GM19238 (cell line): ENCODE measurements at regions not wholly inside any gene's neighbourhood (a gene's known extent, or its start where the extent isn't known, plus 50 kb on each side); places are given as distances from the start of the nearest gene placed in this dataset.

ENCODE experiments used
- DNase-seq: peaks from one replicate; pipeline ENCODE4 v3.0.0; 2011; ENCODE audit warnings: low spot score; ENCODE audit not compliant: insufficient read length

DNA sequence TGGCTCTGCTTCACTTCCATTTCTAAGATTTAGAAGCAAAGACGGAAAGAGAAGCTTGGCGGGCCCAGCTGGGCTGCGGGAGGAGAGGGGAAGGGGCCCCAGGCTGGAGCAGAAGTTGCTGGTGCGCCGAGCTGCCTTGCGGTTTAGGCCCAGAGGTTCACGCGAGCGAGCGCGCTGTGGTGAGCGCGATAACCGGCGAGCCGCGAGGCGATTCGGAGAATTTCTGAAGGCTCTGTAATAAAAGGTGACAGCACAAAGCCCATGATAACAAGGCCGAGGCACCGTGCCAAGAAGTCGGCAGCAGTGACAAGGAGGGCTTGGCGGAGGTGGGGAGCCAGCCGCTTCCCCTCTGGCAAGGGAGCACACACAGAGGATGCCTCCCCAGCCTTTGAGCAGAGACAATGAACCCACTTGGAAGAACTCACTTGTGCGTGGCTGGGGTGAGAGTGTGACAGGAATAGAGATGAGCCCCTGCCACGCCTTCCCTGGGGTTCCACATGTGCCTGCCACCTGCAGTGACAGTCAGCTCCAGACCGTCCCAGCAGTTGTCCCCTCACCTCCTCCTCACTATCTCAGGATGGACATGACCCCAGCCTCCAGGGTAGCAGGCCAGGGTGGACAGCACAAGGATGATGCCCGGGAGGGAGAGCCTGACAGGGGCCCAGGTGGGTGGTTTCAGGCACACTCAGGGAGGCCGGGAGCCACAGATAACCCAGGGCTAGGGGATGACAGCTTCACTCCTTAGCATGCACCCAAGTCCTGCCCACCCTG is 315.2 kb downstream of the UACA start:
- DNase-seq: no peak

DNA sequence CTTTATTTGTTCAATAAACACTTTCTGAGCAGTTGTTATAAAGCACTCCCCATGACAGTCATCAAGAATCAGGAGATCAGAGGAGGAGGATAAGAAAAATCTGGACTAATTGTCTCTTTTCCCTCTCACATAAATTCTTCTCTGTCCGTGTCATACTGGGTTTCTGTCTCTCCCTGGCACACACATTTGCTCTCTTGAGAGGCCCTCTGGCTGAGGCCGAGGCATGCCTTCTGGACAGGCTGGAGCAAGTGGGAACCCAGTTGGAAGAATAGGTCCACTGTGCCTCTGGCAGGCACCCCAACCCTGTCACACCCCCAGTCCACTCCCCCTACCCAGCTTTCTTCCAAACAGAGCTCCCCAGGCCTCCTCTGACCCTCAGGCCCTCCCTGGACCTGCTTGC is 315.8 kb downstream of the UACA start:
- no peak for DNase-seq

DNA sequence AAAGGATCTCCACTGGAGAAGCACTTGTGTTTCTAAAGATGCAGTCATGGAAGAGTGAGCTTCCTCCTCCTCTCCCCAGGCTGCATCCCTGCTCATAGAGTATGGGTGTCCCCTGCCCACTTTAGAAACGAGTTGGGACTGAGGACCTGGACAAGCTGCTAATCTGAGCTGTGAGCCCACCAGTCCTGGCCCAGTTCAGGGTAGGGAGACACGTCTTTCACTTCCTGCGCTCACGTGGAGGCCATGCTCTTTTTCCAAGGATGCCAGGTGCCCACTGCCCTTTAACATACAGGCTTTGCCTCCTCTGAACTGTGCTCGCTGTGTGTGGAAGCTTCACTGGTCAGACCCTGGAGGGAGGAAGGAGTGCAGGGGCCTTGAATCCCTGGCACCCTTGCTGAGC is 316.3 kb downstream of the UACA start:
- no peak for DNase-seq

DNA sequence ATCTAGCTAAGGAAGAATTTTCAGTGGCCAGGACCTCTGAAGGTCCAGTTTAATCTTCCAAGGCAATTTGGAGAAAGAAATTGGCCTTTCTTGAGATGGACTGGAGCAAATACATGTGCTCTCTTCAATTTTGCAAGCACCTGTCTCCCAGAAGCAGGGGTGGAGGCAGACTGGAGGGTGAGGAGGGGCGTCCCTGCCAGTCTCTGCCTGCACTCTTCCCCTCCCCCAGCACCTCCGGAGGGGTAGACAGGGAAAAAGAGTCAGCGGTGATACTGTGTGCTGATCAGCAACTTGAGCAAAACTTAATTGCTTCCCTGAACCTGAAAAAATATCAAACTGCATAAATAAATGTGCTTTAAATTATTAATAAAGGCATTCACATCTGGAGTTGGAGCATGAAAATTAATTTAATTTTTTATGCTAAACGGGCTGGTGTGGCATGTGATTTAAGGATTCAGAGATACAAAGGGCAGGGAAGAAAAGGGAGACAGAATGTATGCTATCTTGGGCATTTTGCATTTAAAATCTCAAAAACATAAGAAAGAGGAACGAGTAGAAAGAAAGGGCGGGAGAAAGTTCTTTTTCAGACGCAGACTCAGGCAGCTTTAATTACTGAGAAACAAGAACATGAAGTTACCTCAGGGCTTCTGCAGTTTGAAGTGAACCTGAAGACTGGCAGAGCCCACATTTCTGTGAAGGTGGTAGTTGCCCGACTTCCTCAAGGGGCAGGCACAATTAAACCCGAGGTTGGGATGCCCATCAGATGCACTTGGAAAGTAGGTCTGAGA is 319.7 kb downstream of the UACA start:
- DNase-seq: no peak

DNA sequence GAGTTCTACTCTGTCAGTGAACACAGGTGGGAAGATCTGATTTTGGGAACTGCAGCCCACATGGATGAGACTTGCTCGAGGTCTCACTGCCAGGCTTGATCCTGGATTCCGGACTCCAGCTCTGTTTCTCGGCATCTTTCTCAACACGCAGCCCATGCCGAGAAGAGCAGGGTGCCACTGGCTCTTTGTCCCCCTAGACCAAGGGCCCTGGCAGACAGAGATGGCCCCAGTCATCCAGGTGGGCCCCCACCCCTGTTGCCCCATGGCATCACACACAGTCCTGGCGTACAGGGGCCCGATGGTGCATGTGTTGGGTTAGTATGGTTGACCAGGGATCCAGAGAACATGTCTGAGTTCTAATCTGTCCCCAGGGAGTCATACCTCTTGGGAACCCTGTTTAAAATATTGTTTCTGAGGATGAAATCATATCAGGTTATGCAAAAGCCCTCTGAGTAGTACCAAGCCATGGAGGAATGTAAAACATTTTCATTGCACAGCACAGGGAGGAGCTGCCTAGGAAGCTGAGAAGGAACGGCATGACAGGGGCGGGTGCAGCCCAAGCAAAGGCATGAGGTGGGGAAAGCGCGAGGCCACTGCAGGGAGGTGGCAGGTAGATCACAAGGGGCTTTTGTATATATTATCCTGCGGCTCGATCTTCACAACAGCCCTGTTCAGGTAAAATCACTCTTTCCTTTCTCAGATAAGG is 320.6 kb downstream of the UACA start:
- DNase-seq: no peak

DNA sequence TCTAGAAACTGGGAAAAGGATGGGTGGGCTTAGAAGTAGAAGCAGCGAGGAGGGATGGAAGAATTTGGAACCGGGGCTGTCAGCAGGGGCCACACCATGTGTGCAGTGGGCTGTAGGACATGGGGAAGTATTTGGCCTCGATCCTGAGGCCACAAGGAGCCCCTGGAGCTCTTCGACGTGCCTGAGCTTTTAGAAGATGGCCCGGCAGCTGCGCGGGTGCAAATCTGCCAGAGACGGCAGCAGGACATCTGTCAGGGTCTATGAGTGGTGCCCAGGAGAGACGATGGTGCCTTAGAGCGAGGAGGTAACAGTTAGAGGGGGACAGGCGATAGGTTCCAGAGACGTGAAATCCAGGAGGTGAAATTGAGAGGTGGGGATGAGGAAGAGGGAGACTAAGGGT is 321.1 kb downstream of the UACA start:
- DNase-seq: no peak

DNA sequence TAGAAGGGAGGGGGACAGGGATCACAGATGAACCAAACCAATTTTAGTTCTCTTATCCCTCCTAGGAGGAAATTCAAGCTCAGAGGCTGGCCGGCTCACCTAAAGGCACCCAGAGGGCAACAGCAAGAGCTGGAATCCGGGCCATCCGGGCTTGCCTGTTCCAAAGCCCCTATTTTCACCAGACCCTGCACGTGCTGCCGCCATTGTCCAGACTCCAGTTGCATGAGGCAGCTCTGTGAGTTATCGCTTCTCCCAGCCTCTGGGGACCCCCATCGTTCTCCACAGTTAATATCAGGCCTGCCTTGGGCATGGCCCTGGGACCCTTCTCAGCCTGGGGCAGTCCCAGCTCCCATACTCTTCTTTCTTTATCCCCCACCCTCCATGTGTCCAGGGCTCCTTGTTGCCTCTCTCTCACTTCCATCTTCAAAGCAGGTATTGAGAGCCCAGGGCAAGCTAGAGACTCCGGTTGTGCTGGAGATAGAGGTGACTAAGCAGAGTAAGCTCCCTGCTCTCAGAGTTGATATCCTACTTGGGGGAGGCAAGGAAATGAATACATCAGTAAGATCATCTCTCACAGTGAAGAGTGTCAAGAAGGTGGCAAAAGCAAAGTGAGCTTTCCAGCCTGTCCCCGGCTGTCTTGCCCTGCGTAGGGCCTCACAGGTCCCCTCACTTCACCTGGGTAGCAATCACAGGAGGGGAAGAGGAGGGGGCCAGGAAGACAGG is 322.8 kb downstream of the UACA start:
- no peak for DNase-seq

DNA sequence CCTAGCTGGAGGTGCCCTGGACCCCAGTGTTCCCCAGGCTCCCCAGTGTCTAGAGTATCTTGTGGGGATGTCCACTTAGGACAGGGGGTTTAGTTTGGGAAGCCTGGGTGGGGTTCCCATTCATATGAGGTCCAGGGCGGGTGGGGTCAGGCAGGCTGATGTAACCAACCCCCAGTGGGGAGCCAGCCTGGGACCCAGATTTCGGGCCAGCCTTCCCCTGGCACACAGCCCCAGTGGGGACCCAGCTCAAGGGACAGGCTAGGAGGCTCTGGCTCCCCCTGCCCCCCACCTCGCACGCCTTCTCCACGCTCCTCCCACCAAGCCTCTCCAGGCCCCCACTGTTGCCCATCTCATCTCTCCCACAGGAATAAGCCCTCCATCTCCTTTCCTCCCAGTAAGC is 323.5 kb downstream of the UACA start:
- no peak for DNase-seq

DNA sequence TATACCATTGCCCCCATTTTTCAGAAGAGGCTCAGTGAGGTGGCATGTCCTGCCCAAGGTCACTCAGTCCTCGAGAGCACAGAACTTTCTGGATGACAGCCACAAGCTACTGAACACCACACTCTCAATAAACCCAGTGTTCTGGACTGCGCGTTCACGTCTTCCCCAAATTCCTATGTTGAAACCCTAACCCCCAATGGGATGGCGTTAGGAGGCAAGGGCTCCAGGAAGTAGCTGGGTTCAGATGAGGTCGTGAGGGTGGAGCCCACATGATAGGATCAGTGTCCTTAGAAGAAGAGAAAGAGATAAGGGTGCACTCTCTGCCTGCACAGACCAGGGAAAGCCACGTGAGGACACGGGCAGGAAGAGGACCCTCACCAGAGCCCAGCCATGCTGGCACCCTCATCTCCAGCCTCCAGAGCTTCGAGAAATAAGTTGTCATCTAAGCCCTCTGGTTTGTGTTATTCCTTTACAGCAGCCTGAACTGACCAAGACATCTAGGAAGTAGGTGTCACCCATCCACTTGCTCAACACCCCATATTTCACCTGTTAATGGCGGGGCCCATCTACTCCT is 324.0 kb downstream of the UACA start:
- no peak for DNase-seq

DNA sequence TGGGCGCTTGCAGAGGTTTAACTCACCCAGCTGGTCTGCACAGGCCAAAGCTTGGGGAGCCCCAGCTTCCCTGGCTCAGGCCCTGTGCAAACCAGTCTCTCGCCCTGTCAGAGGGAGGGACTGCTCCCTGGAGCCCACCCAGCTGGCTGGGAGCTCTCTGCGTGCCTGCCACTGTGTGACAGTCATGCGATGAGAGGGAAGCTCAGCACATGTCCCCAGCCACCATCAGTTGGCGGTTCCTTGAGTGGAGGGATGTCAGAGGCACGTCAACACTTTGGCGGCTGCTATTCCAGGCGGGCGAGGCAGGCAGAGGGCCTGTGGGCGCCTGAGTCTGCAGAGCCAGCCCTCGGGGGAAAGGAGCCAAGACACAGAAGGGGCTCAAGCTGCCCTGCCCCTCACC is 324.6 kb downstream of the UACA start:
- DNase-seq: no peak

DNA sequence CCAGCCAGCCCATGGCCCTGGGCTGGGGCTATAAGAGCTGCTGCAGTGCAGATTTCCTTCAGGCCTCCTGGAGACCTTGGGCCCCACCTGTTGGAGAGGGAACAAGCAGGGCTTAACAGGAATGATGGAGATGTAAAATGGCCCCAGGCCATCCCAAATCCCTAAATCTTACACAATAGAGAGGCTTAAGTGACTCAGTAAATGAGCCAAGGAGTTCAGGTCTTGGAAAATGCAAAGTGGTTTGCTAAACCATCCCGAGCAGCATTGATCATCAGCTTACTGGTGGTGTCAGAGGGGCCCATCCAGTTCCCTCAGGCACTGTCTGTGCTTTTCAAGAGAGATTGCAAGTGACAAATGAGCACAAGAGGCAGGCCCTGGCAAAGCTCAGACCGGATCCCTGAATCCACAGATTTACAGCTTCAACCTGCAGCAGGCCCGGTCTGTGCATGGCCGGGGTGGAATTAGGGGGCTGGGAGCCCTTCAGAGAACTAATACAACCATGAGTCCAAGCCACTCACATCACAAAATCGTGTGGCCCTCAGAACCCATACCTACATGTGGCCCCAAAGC is 325.4 kb downstream of the UACA start:
- DNase-seq: no peak

DNA sequence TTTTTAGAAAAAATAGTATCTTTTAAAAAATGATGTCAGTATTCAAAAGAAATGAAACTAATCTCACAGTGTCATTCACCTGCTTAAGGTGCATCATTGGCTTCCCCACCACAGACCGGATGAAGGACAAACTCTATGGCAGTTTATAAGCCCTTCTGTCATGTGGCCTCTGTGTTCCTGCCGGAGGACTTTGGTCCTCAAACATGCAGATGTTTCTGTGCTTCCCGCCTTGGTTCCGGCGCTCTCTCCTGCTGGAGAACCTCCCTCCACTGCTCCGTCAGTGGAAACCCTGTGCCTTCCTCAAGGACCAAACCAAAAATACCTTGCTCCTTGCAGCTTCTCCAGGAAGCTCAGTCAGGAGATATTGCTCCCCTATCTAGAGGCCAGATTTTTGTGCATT is 326.3 kb downstream of the UACA start:
- no peak for DNase-seq

DNA sequence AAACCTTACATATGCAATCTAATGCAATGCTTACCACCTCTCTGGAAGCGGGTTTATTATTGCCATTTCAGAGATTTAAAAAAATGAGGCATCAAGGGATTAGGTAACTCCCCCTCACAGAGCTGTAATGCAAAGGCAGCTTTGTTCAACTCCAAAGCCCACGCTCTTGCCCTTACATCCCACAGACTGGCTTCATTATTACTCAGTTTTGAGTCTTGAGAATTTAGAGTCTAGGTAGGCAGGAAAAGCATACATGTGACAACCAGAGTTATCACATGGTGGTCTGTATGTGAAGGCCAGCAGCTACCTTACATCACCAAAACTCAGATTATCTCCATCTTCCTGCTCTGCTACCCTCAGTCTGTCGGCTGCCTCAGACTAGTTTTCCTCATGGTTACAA is 326.9 kb downstream of the UACA start:
- no peak for DNase-seq

DNA sequence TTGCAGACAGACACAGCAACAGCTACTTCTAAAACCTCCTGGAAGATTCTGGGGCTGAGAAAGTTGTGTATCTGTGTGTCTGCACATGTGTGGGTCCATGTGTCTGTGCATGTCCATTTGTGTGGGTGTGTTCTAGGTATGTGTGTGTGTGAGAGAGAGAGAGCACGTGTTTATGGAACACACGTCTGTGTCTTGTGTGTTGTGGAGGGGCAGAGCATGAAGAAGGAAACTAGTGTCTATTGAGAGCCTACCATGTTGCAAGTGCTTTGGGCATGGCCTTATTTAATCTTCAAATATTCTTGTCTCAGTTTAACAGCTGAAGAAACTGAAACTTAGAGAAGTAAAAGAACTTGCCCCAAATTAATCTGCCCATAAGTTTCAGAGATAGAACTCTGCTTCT is 327.5 kb downstream of the UACA start:
- no peak for DNase-seq

DNA sequence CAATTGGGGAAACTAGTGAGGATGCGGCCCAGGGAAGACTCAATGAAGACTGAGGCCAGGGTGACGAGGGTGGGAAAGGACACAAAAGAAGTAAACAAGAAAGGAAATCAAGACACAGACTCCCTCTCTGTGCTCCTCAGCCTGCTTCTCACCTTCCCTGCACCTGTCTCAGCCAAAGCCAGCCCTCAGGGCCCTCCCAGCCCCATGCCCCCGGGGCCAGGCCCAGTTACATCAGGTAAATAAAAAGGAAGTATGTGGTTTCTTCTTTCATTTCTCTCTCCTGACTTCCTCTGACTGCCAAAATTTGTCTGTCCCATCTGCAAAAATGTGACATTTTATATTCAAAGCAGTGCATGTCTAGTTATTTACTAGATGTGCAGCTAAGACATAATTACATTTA is 328.0 kb downstream of the UACA start:
- DNase-seq: no peak

DNA sequence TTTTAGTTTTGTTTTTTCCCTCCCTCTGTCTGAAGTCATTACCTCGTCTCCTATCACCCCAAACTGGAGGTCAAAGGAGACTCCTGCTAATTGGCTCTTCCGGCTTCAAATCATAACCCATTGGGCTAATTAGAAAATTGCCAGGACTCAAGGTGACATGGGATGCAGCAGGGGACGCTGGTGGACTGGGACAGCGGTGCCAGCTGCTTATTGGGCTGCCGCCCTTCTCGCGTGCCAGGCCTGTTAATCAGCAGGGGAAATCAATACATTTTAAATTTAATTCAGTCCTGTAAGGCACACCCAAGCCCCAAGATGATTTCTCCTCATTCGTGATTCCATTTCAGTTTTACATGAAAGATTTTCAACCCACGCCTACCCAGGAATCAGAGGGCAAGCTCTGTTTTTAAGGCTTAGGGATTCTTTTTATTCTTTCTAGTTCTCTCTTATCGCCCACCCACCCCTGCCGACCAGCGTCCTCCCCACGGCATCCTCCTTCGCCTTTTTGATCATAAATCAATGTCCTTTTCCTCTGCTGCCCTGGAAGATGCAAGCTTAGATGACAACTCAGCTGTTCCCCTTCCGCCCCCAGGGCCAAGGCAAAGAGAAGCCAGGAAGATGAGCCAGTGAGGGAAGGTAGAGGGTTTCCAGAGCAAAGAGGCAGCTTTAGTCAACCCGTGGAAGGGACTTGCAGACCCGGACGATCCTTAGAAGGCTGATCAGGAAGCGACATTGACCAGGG is 329.6 kb downstream of the UACA start:
- DNase-seq: no peak

DNA sequence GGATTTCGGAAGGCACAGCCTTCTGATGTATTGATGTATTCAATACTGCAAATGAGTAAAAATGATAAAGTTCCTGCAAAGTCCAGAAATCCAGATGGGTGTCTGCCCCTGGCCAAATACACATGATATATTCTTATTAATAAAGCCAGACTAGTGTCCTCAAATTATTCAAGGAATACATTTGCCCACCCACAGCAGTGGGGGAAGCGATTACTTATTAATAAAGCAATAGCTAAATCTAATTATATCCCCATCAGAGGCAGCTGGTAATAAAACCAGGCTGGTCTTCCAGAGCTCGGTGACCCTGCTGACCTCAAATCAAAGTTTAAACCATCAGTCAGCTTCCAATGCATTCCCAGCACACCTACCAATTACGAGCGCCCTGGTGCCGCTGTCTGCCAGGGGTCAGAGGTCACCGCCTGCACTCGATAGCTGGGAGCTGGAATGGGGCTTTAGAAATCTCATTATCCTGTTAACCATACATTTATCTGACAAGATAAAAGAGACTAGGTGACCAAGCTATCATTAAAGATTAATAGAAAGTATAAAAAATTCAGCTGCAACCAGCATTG is 330.3 kb downstream of the UACA start:
- DNase-seq: no peak

DNA sequence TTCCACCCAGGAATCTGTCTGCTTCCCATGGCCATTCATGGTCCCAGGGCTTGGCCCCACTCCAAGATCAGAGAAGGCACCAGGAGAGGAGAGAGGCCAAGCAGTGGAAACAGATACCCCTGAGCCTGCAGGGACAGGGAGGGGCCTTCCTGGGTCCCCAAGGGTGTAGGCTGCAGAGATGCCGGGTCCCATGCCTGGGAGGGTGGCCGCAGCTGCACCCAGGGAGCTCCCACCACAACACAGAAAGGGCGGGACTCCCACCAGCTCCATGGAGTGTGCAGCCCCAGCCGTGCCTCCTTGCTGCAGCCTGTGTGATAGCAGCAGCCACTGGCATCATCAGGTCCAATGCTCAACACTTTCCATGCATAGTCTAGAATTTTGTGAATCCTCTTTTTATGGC is 331.5 kb downstream of the UACA start:
- DNase-seq: no peak

DNA sequence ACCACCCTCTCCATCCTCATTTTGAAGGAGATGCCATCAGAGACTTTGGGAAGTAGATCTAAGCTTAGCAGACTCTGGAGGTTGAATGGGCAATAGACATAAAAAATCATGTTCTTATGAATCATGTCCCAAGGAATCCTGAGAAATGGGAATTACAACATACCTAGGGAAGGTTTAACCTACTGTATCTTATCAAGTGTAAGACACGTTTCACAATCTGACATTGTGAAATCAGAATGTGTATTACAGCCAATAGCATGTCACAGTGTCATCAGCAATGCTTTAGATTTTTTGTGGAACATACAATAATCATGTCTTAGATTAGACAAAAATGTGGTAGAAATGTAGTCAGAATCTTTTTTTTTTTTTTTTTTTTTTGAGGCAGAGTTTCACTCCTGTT is 332.4 kb upstream of the TLE3 start:
- no peak for DNase-seq
